ENCODE measurements at regions not wholly inside any gene's neighbourhood (a gene's known extent, or its start where the extent isn't known, plus 50 kb on each side); places are given as distances from the start of the nearest gene placed in this dataset.

DNA sequence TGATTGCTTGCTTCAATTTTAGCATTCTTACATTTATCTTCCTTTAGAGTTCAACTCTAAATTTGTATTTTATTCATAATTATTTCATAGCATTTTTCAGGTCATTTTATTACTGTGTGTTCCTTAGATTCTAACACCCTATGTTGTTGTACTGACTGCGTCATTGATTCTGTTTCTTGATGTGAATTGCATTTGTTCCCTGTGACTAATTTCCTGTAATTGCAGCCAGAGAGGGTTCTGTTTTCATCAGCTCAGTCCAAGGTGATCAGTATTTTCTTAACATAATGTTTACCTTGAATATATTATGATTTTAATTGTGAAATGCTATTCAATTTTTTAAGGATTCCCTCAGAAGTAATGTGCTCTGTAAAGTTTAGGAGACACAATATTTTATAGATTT lies 970.2 kb upstream of the PIK3C3 start (continued):
- TF ChIP-seq, protein P1, sequence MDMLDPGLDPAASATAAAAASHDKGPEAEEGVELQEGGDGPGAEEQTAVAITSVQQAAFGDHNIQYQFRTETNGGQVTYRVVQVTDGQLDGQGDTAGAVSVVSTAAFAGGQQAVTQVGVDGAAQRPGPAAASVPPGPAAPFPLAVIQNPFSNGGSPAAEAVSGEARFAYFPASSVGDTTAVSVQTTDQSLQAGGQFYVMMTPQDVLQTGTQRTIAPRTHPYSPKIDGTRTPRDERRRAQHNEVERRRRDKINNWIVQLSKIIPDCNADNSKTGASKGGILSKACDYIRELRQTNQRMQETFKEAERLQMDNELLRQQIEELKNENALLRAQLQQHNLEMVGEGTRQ (IDR thresholded peaks at IDR 0.05; ENCODE audit: borderline replicate concordance, low read depth, low read length) = no peak
- TF ChIP-seq, protein P2, sequence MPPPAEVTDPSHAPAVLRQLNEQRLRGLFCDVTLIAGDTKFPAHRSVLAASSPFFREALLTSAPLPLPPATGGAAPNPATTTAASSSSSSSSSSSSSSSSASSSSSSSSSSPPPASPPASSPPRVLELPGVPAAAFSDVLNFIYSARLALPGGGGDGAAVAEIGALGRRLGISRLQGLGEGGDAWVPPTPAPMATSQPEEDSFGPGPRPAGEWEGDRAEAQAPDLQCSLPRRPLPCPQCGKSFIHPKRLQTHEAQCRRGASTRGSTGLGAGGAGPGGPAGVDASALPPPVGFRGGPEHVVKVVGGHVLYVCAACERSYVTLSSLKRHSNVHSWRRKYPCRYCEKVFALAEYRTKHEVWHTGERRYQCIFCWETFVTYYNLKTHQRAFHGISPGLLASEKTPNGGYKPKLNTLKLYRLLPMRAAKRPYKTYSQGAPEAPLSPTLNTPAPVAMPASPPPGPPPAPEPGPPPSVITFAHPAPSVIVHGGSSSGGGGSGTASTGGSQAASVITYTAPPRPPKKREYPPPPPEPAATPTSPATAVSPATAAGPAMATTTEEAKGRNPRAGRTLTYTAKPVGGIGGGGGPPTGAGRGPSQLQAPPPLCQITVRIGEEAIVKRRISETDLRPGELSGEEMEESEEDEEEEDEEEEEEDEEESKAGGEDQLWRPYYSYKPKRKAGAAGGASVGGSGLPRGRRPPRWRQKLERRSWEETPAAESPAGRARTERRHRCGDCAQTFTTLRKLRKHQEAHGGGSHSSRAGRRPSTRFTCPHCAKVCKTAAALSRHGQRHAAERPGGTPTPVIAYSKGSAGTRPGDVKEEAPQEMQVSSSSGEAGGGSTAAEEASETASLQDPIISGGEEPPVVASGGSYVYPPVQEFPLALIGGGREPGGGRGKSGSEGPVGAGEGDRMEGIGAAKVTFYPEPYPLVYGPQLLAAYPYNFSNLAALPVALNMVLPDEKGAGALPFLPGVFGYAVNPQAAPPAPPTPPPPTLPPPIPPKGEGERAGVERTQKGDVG (CRISPR knock-in tag; IDR thresholded peaks at IDR 0.05) = no peak
- TF ChIP-seq, protein P3, sequence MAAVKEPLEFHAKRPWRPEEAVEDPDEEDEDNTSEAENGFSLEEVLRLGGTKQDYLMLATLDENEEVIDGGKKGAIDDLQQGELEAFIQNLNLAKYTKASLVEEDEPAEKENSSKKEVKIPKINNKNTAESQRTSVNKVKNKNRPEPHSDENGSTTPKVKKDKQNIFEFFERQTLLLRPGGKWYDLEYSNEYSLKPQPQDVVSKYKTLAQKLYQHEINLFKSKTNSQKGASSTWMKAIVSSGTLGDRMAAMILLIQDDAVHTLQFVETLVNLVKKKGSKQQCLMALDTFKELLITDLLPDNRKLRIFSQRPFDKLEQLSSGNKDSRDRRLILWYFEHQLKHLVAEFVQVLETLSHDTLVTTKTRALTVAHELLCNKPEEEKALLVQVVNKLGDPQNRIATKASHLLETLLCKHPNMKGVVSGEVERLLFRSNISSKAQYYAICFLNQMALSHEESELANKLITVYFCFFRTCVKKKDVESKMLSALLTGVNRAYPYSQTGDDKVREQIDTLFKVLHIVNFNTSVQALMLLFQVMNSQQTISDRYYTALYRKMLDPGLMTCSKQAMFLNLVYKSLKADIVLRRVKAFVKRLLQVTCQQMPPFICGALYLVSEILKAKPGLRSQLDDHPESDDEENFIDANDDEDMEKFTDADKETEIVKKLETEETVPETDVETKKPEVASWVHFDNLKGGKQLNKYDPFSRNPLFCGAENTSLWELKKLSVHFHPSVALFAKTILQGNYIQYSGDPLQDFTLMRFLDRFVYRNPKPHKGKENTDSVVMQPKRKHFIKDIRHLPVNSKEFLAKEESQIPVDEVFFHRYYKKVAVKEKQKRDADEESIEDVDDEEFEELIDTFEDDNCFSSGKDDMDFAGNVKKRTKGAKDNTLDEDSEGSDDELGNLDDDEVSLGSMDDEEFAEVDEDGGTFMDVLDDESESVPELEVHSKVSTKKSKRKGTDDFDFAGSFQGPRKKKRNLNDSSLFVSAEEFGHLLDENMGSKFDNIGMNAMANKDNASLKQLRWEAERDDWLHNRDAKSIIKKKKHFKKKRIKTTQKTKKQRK (IDR thresholded peaks at IDR 0.05; ENCODE audit: low read depth, low read length) = no peak
- no peak for TF ChIP-seq RELA (IDR thresholded peaks at IDR 0.05; ENCODE audit: borderline replicate concordance, partially characterized antibody)

Measured in GM12878 (cell line).